ENCODE measurements at regions not wholly inside any gene's neighbourhood (a gene's known extent, or its start where the extent isn't known, plus 50 kb on each side); places are given as distances from the start of the nearest gene placed in this dataset.

GRCh38 chr5:3481175-3481574 is 114.5 kb upstream of the IRX1 start:
- POLR2A ChIA-PET, result no interaction called here
- 2% methylated on average over 3 of the region's 3 CpGs for WGBS (ENCODE audit: insufficient coverage, low coverage, missing lambda C conversion rate)
- H3K36me3 ChIP-seq (ENCODE audit: control insufficient read depth, insufficient read depth, low read length), result no peaks in the 10 kb centered on the region

More at GRCh38 chr5:3481175-3481574, 114.5 kb upstream of the IRX1 start:
- FAIRE-seq, result no peak
- no peak for ATAC-seq
- in situ Hi-C loops (cut with MboI), result no loop called here
- TF ChIP-seq FOSL1 (tag; conservative IDR thresholded peaks at IDR 0.05) (no peak), ELF1 (tag; IDR thresholded peaks at IDR 0.05) (no peak), SOX6 (IDR thresholded peaks at IDR 0.05) (no peak), SMARCC2 (IDR thresholded peaks at IDR 0.05; ENCODE audit: low read depth) (no peak), CREBBP (IDR thresholded peaks at IDR 0.05; ENCODE audit: low read depth, low read length) (no peak), POLR2H (tag; IDR thresholded peaks at IDR 0.05; ENCODE audit: low read depth) (no peak), MAFG (tag; conservative IDR thresholded peaks at IDR 0.05) (no peak), FOXK2 (conservative IDR thresholded peaks at IDR 0.05 in 1 of 2, IDR thresholded peaks at IDR 0.05 in 1 of 2; ENCODE audit: low read depth in 2 of 2) (no peak), ZMIZ1 (IDR thresholded peaks at IDR 0.05; ENCODE audit: low read depth in 2 of 2, low read length in 2 of 2) (no peak), E2F8 (IDR thresholded peaks at IDR 0.05; ENCODE audit: low read depth, partially characterized antibody) (no peak)
- Histone ChIP-seq H3K4me3 (no peak overlapping the region), H3K27ac (ENCODE audit: extremely low read depth, low read depth, low read length) (no peak overlapping the region), H3K79me2 (ENCODE audit: control insufficient read depth, insufficient read depth, low read length) (no peaks in the 10 kb centered on the region), H3K9me1 (ENCODE audit: control insufficient read depth, insufficient read depth, low read length) (no peaks in the 10 kb centered on the region), H3K27me3 (ENCODE audit: control insufficient read depth in 2 of 2, insufficient read depth in 2 of 2, low read length in 2 of 2) (no peaks in the 10 kb centered on the region), H3K9ac (ENCODE audit: insufficient read depth in 1 of 2, low read depth in 2 of 2, low read length in 2 of 2) (no peak overlapping the region), H2AFZ (ENCODE audit: low read depth, low read length) (no peak overlapping the region), H3K4me1 (replicated peaks in 1 of 2; ENCODE audit: control insufficient read depth in 2 of 2, insufficient read depth in 2 of 2, low read length in 2 of 2) (no peaks in the 10 kb centered on the region), H3K9me3 (replicated peaks; ENCODE audit: control insufficient read depth, insufficient read depth, low read depth, low read length) (no peaks in the 10 kb centered on the region), H4K20me1 (replicated peaks; ENCODE audit: control insufficient read depth, insufficient read depth, low read length) (no peaks in the 10 kb centered on the region), H3K4me2 (ENCODE audit: insufficient read depth, low read length) (no peak overlapping the region)
- intact Hi-C loops (cut with micrococcal nuclease), result no loop called here
- no TSS peak for BruUV-seq (replicated peaks)
- CTCF ChIA-PET (ENCODE audit: low intra/inter-chr PET ratio), result no interaction called here
- DNase-seq (ENCODE audit: extremely low read depth in 1 of 4, low spot score in 3 of 4), result no peak
